SK-N-SH treated with all-trans-retinoic acid at 6 μM for 48 hours (cell line): ENCODE measurements at regions not wholly inside any gene's neighbourhood (a gene's known extent, or its start where the extent isn't known, plus 50 kb on each side); places are given as distances from the start of the nearest gene placed in this dataset.

Source experiments
- ATAC-seq: fragments of 200-7000 bp; cut with Tn5 transposase; 3 replicates; pipeline ENCODE4 v1.9.1; 2020; ENCODE audit warnings: mild to moderate bottlenecking, moderate library complexity
- BACH2 ChIP-seq: fragments of 250-450 bp; sonication (Bioruptor Pico); IDR thresholded peaks from 2 replicates; pipeline ENCODE4 v1.9.0; 2021; ENCODE audit warnings: mild to moderate bottlenecking, borderline replicate concordance
- CSDC2 ChIP-seq: fragments of 250-450 bp; sonication (Bioruptor Pico); IDR thresholded peaks from 2 replicates; pipeline ENCODE4 v1.5.0; 2020; ENCODE audit warnings: mild to moderate bottlenecking, moderate library complexity
- ESRRG ChIP-seq: fragments of 250-450 bp; sonication (Bioruptor Pico); IDR thresholded peaks from 2 replicates; pipeline ENCODE4 v1.6.1; 2021; ENCODE audit warnings: mild to moderate bottlenecking
- GLIS3 ChIP-seq: fragments of 250-450 bp; sonication (Bioruptor Pico); IDR thresholded peaks from 2 replicates; pipeline ENCODE4 v1.5.0; 2020; ENCODE audit warnings: mild to moderate bottlenecking, moderate library complexity
- OSR1 ChIP-seq: fragments of 250-450 bp; sonication (Bioruptor Pico); IDR thresholded peaks from 2 replicates; pipeline ENCODE4 v1.8.0; 2022; ENCODE audit warnings: moderate library complexity, mild to moderate bottlenecking, inconsistent platforms
- PPARA ChIP-seq: fragments of 250-450 bp; sonication (Bioruptor Pico); IDR thresholded peaks from 2 replicates; pipeline ENCODE4 v1.5.0; 2020; ENCODE audit warnings: mild to moderate bottlenecking, borderline replicate concordance
- RARB ChIP-seq: fragments of 250-450 bp; sonication (Bioruptor Pico); IDR thresholded peaks from 2 replicates; pipeline ENCODE4 v1.8.0; 2021; ENCODE audit warnings: mild to moderate bottlenecking, moderate library complexity
- SNAI2 ChIP-seq: fragments of 250-450 bp; sonication (Bioruptor Pico); IDR thresholded peaks from 2 replicates; pipeline ENCODE4 v1.5.0; 2020; ENCODE audit warnings: mild to moderate bottlenecking, moderate library complexity
- TCF4 ChIP-seq: fragments of 250-450 bp; sonication (Bioruptor Pico); IDR thresholded peaks from 2 replicates; pipeline ENCODE4 v1.8.0; 2021; ENCODE audit warnings: mild to moderate bottlenecking, moderate library complexity, borderline replicate concordance
- TOX ChIP-seq: fragments of 250-450 bp; sonication (Bioruptor Pico); IDR thresholded peaks from 2 replicates; pipeline ENCODE4 v1.8.0; 2021; ENCODE audit warnings: mild to moderate bottlenecking, moderate library complexity, borderline replicate concordance
- ZC3H10 ChIP-seq: fragments of 250-450 bp; sonication (Bioruptor Pico); IDR thresholded peaks from 2 replicates; pipeline ENCODE4 v1.5.1; 2021; ENCODE audit warnings: mild to moderate bottlenecking, moderate library complexity
- ZFP3 ChIP-seq: fragments of 250-450 bp; sonication (Bioruptor Pico); IDR thresholded peaks from 2 replicates; pipeline ENCODE4 v1.5.0; 2020; ENCODE audit warnings: mild to moderate bottlenecking, moderate library complexity
- ZFP30 ChIP-seq: fragments of 450-650 bp; formaldehyde crosslinking; IDR thresholded peaks from 2 replicates; pipeline ENCODE4 v1.5.0; 2022; ENCODE audit warnings: mild to moderate bottlenecking, moderate library complexity
- ZNF565 ChIP-seq: fragments of 450-650 bp; formaldehyde crosslinking; conservative IDR thresholded peaks from 2 replicates; pipeline ENCODE4 v1.5.0; 2020; ENCODE audit warnings: low read depth, mild to moderate bottlenecking, moderate library complexity
- ZNF70 ChIP-seq: fragments of 450-650 bp; formaldehyde crosslinking; IDR thresholded peaks from 2 replicates; pipeline ENCODE4 v1.5.0; 2020; ENCODE audit warnings: mild to moderate bottlenecking, moderate library complexity
- ZNF8 ChIP-seq: fragments of 450-650 bp; formaldehyde crosslinking; IDR thresholded peaks from 2 replicates; pipeline ENCODE4 v1.5.0; 2020; ENCODE audit warnings: mild to moderate bottlenecking, moderate library complexity
- TF ChIP-seq, protein P1 (sequence below): fragments of 250-450 bp; sonication (Bioruptor Pico); IDR thresholded peaks from 2 replicates; pipeline ENCODE4 v1.5.1; 2020; ENCODE audit warnings: low read depth, mild to moderate bottlenecking, moderate library complexity
- TF ChIP-seq, protein P2 (sequence below): fragments of 250-450 bp; sonication (Bioruptor Pico); IDR thresholded peaks from 2 replicates; pipeline ENCODE4 v1.5.1; 2021; ENCODE audit warnings: mild to moderate bottlenecking, moderate library complexity
- TF ChIP-seq, protein P3 (sequence below): fragments of 250-450 bp; sonication (Bioruptor Pico); IDR thresholded peaks from 2 replicates; pipeline ENCODE4 v1.5.0; 2020; ENCODE audit warnings: mild to moderate bottlenecking, moderate library complexity
- TF ChIP-seq, protein P4 (sequence below): fragments of 250-450 bp; sonication (Bioruptor Pico); IDR thresholded peaks from 2 replicates; pipeline ENCODE4 v1.8.0; 2020; ENCODE audit warnings: mild to moderate bottlenecking, moderate library complexity, borderline replicate concordance

DNA sequence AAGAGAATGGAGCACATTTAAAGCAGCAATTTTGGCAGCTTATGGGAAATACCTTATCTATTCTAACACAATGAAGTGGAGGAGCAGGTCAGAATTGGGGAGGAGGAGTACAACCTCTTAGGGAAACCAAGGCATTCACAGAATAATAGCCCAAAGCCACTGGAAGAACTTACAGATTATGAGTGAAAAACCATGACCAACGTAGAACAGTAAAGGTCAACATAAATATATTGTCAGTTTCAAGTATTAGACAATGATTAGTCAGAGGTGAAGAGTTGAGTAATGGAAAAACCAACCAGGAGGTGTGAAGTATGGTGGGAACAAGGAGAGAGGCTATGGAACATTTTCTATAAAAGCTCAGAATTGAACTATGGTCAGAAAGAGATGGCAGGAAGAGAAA, 304.3 kb upstream of the SP4 start:
- no peak for ATAC-seq
- no peak for TF ChIP-seq ZFP30 (CRISPR knock-in tag)
- no peak for TF ChIP-seq ZC3H10 (CRISPR knock-in tag)

DNA sequence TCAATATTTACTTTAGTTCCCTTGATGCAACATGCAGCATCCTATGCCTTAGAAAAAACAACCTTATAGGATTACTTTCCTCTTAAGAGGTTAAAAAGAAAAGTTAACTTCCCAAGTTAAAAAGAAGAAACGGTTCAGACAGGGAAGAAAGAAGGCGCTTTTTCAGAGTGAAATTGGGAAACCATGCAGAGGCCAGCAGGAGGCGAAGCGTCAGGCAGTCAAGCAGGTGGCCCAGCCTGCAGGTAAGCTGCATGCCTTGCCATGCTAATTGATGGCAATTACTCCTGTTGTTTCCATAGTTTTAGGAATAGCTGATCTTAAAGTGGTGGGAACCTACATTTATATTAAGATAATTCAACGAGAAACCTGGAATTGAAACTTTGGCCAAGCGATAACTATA, 302.6 kb upstream of the SP4 start:
- TF ChIP-seq, protein P1, sequence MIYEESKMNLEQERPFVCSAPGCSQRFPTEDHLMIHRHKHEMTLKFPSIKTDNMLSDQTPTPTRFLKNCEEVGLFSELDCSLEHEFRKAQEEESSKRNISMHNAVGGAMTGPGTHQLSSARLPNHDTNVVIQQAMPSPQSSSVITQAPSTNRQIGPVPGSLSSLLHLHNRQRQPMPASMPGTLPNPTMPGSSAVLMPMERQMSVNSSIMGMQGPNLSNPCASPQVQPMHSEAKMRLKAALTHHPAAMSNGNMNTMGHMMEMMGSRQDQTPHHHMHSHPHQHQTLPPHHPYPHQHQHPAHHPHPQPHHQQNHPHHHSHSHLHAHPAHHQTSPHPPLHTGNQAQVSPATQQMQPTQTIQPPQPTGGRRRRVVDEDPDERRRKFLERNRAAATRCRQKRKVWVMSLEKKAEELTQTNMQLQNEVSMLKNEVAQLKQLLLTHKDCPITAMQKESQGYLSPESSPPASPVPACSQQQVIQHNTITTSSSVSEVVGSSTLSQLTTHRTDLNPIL (CRISPR knock-in tag) = no peak
- TF ChIP-seq, protein P2, sequence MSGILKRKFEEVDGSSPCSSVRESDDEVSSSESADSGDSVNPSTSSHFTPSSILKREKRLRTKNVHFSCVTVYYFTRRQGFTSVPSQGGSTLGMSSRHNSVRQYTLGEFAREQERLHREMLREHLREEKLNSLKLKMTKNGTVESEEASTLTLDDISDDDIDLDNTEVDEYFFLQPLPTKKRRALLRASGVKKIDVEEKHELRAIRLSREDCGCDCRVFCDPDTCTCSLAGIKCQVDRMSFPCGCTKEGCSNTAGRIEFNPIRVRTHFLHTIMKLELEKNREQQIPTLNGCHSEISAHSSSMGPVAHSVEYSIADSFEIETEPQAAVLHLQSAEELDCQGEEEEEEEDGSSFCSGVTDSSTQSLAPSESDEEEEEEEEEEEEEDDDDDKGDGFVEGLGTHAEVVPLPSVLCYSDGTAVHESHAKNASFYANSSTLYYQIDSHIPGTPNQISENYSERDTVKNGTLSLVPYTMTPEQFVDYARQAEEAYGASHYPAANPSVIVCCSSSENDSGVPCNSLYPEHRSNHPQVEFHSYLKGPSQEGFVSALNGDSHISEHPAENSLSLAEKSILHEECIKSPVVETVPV (CRISPR knock-in tag) = no peak
- TF ChIP-seq ZFP30 (CRISPR knock-in tag) (no peak), SNAI2 (CRISPR knock-in tag) (no peak), ZNF565 (no peak), BACH2 (CRISPR knock-in tag) (no peak), ZFP3 (CRISPR knock-in tag) (no peak), ESRRG (CRISPR knock-in tag) (no peak), TCF4 (no peak), OSR1 (no peak)
- no peak for ATAC-seq

DNA sequence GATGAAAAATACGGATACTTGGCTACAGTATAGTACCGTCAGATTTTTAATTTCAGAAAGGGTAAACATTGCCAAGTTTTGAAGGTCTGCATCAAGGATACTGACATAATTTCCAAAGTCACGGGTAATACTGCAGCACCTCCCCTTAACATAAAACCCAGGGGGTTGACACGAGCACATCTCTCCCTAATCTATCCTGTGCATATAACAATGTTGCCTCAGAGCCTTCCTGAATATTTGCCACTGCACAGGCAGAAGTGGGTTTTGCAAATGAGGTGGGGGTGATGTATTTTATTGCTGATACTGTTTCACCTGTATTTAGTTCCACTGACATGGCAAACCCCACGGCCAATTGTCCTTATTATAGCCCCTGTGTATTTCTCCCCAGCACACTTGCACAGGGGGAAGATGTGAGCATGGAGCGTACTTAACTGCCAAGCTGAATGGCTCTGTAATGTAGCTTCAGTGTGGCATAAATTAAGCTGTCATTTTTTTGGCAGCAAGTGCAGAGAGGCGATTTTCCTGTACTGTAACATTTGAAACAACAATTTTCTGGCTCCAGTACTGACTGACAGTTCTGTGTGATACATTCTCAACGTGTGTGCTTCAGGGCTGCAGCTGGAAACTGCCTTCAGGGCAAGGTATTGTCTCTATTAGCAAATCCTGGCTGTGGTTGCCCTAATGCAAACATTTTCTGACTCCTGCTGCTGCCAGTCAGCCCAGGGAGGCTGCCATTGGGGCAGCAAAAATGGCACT, 299.6 kb upstream of the SP4 start:
- TF ChIP-seq PPARA (CRISPR knock-in tag) = no peak
- TF ChIP-seq, protein P3, sequence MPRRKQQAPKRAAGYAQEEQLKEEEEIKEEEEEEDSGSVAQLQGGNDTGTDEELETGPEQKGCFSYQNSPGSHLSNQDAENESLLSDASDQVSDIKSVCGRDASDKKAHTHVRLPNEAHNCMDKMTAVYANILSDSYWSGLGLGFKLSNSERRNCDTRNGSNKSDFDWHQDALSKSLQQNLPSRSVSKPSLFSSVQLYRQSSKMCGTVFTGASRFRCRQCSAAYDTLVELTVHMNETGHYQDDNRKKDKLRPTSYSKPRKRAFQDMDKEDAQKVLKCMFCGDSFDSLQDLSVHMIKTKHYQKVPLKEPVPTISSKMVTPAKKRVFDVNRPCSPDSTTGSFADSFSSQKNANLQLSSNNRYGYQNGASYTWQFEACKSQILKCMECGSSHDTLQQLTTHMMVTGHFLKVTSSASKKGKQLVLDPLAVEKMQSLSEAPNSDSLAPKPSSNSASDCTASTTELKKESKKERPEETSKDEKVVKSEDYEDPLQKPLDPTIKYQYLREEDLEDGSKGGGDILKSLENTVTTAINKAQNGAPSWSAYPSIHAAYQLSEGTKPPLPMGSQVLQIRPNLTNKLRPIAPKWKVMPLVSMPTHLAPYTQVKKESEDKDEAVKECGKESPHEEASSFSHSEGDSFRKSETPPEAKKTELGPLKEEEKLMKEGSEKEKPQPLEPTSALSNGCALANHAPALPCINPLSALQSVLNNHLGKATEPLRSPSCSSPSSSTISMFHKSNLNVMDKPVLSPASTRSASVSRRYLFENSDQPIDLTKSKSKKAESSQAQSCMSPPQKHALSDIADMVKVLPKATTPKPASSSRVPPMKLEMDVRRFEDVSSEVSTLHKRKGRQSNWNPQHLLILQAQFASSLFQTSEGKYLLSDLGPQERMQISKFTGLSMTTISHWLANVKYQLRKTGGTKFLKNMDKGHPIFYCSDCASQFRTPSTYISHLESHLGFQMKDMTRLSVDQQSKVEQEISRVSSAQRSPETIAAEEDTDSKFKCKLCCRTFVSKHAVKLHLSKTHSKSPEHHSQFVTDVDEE (CRISPR knock-in tag) = no peak
- TF ChIP-seq ZNF8 (CRISPR knock-in tag) = no peak
- no peak for TF ChIP-seq SNAI2 (CRISPR knock-in tag)
- no peak for TF ChIP-seq ZFP30 (CRISPR knock-in tag)
- ATAC-seq = no peak

DNA sequence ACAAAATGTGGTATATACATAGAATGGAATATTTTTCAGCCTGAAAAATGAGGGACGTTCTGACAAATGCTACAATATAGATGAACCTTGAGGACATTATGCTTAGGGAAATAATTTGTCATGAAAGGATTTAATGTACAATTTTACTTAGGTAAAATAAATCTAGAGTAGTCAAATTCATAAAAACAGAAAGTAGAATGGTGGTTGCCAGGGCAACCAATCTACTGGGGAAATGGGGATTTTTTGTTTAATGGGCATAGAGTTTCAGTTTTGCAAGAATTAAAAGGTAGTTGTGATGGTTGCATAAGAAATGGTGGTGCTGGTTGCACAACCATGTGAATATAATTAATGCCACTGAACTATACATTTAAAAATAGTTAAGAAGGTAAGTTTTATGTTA, 296.0 kb upstream of the SP4 start:
- no peak for ATAC-seq
- TF ChIP-seq SNAI2 (CRISPR knock-in tag) = no peak
- no peak for TF ChIP-seq ZC3H10 (CRISPR knock-in tag)
- TF ChIP-seq TOX (CRISPR knock-in tag) = no peak
- TF ChIP-seq OSR1 = no peak
- TF ChIP-seq ZNF8 (CRISPR knock-in tag) = no peak
- TF ChIP-seq ZNF70 (CRISPR knock-in tag) = no peak
- TF ChIP-seq, protein P3 (CRISPR knock-in tag) = no peak
- no peak for TF ChIP-seq RARB (CRISPR knock-in tag)
- TF ChIP-seq, protein P1 (CRISPR knock-in tag) = no peak
- TF ChIP-seq, protein P4, sequence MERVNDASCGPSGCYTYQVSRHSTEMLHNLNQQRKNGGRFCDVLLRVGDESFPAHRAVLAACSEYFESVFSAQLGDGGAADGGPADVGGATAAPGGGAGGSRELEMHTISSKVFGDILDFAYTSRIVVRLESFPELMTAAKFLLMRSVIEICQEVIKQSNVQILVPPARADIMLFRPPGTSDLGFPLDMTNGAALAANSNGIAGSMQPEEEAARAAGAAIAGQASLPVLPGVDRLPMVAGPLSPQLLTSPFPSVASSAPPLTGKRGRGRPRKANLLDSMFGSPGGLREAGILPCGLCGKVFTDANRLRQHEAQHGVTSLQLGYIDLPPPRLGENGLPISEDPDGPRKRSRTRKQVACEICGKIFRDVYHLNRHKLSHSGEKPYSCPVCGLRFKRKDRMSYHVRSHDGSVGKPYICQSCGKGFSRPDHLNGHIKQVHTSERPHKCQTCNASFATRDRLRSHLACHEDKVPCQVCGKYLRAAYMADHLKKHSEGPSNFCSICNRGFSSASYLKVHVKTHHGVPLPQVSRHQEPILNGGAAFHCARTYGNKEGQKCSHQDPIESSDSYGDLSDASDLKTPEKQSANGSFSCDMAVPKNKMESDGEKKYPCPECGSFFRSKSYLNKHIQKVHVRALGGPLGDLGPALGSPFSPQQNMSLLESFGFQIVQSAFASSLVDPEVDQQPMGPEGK = no peak
- no peak for TF ChIP-seq GLIS3 (CRISPR knock-in tag)
- TF ChIP-seq CSDC2 = no peak
- TF ChIP-seq ZFP3 (CRISPR knock-in tag) = no peak
- no peak for TF ChIP-seq TCF4
